ENCODE measurements at regions not wholly inside any gene's neighbourhood (a gene's known extent, or its start where the extent isn't known, plus 50 kb on each side); places are given as distances from the start of the nearest gene placed in this dataset.

DNA sequence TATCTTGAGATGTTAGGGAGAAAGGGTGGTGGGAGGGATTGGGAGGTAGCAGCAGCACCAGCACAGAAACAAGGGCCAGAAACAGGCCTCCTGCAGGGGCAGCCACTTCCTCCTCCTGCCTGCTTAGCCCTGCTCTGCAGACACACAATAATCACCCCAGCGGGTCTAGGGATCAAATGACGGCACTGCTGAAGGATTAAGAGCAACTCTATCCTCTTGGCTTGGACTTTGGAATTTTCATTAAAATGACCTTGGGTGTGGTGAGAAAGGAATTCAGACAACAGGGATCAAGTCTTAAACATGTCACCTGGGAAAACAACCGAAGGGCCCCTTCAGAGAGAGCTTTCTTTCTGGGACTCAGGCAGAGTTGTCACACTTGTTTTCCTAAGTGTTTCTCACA is 353.4 kb downstream of the SPRY1 start:
- Histone ChIP-seq H3K27me3 (ENCODE audit: insufficient read depth, low read depth) (no peaks in the 10 kb centered on the region), H4K20me1 (ENCODE audit: insufficient read depth) (no peaks in the 10 kb centered on the region), H3K79me2 (ENCODE audit: insufficient read depth, low read depth) (no peaks in the 10 kb centered on the region), H3K4me1 (ENCODE audit: low read depth, poor library complexity, severe bottlenecking) (no peaks in the 10 kb centered on the region), H3K4me3 (IDR thresholded peaks at IDR 0.05; ENCODE audit: insufficient read depth, low read depth, low read length) (no peak overlapping the region), H3K36me3 (ENCODE audit: insufficient read depth) (no peaks in the 10 kb centered on the region), H3K4me2 (no peak overlapping the region), H2AFZ (ENCODE audit: low read depth) (no peak overlapping the region), H3K27ac (no peak overlapping the region), H3K9ac (no peak overlapping the region)
- TF ChIP-seq, protein P1, sequence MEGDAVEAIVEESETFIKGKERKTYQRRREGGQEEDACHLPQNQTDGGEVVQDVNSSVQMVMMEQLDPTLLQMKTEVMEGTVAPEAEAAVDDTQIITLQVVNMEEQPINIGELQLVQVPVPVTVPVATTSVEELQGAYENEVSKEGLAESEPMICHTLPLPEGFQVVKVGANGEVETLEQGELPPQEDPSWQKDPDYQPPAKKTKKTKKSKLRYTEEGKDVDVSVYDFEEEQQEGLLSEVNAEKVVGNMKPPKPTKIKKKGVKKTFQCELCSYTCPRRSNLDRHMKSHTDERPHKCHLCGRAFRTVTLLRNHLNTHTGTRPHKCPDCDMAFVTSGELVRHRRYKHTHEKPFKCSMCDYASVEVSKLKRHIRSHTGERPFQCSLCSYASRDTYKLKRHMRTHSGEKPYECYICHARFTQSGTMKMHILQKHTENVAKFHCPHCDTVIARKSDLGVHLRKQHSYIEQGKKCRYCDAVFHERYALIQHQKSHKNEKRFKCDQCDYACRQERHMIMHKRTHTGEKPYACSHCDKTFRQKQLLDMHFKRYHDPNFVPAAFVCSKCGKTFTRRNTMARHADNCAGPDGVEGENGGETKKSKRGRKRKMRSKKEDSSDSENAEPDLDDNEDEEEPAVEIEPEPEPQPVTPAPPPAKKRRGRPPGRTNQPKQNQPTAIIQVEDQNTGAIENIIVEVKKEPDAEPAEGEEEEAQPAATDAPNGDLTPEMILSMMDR (conservative IDR thresholded peaks at IDR 0.05; ENCODE audit: low read depth, low read length) = no peak

DNA sequence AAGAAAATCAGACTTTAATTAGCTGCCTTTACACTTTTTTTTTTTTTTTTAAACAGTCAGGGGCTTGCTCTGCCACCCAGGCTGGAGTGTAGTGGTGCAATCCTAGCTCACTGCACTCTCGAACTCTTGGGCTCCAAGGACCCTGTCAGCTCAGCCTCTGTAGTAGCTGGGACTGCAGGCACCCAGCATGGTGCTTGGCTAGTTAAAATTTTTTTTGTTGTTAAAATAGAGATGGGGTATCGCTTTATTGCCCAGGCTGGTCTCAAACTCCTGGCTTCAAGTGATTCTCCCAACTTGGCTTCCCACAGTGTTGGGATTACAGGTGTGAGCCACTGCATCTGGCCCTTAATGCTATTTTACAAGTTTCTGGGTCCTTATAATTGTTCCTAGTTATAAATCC is 359.1 kb downstream of the SPRY1 start:
- TF ChIP-seq, protein P1 (conservative IDR thresholded peaks at IDR 0.05; ENCODE audit: low read depth, low read length) = no peak
- Histone ChIP-seq H3K27ac (no peak overlapping the region), H3K9ac (no peak overlapping the region), H3K27me3 (ENCODE audit: insufficient read depth, low read depth) (no peaks in the 10 kb centered on the region), H3K4me3 (IDR thresholded peaks at IDR 0.05; ENCODE audit: insufficient read depth, low read depth, low read length) (no peak overlapping the region), H2AFZ (ENCODE audit: low read depth) (no peak overlapping the region), H3K4me2 (no peak overlapping the region), H3K36me3 (ENCODE audit: insufficient read depth) (no peaks in the 10 kb centered on the region), H4K20me1 (ENCODE audit: insufficient read depth) (no peaks in the 10 kb centered on the region), H3K79me2 (ENCODE audit: insufficient read depth, low read depth) (no peaks in the 10 kb centered on the region), H3K4me1 (ENCODE audit: low read depth, poor library complexity, severe bottlenecking) (no peaks in the 10 kb centered on the region)

GRCh38 chr4:123767806-123768205 is 371.2 kb downstream of the SPRY1 start:
- H3K36me3 ChIP-seq (ENCODE audit: insufficient read depth) = no peaks in the 10 kb centered on the region
- H3K79me2 ChIP-seq (ENCODE audit: insufficient read depth, low read depth) = no peaks in the 10 kb centered on the region
- no peak overlapping the region for H3K4me2 ChIP-seq
- TF ChIP-seq, protein P1 (conservative IDR thresholded peaks at IDR 0.05; ENCODE audit: low read depth, low read length) = no peak
- no peak overlapping the region for H3K4me3 ChIP-seq (IDR thresholded peaks at IDR 0.05; ENCODE audit: insufficient read depth, low read depth, low read length)
- no peaks in the 10 kb centered on the region for H3K27me3 ChIP-seq (ENCODE audit: insufficient read depth, low read depth)
- H4K20me1 ChIP-seq (ENCODE audit: insufficient read depth) = no peaks in the 10 kb centered on the region
- no peak overlapping the region for H2AFZ ChIP-seq (ENCODE audit: low read depth)
- H3K27ac ChIP-seq = no peak overlapping the region
- no peaks in the 10 kb centered on the region for H3K4me1 ChIP-seq (ENCODE audit: low read depth, poor library complexity, severe bottlenecking)
- H3K9ac ChIP-seq = no peak overlapping the region

GRCh38 chr4:123770884-123771283 is 374.3 kb downstream of the SPRY1 start:
- H3K4me2 ChIP-seq = no peak overlapping the region
- H3K36me3 ChIP-seq (ENCODE audit: insufficient read depth) = no peaks in the 10 kb centered on the region
- no peak overlapping the region for H3K27ac ChIP-seq
- no peak overlapping the region for H2AFZ ChIP-seq (ENCODE audit: low read depth)
- H3K9ac ChIP-seq = no peak overlapping the region
- no peaks in the 10 kb centered on the region for H3K27me3 ChIP-seq (ENCODE audit: insufficient read depth, low read depth)
- no peaks in the 10 kb centered on the region for H4K20me1 ChIP-seq (ENCODE audit: insufficient read depth)
- H3K4me3 ChIP-seq (IDR thresholded peaks at IDR 0.05; ENCODE audit: insufficient read depth, low read depth, low read length) = no peak overlapping the region
- no peaks in the 10 kb centered on the region for H3K4me1 ChIP-seq (ENCODE audit: low read depth, poor library complexity, severe bottlenecking)
- no peaks in the 10 kb centered on the region for H3K79me2 ChIP-seq (ENCODE audit: insufficient read depth, low read depth)
- TF ChIP-seq, protein P1 (conservative IDR thresholded peaks at IDR 0.05; ENCODE audit: low read depth, low read length) = no peak

Measured in KMS-11 (cell line).